H4 (cell line): ENCODE measurements at regions not wholly inside any gene's neighbourhood (a gene's known extent, or its start where the extent isn't known, plus 50 kb on each side); places are given as distances from the start of the nearest gene placed in this dataset.
"Not testable (repeated sequence)": the region's sequence is repeated elsewhere in the genome, so short reads cannot be mapped to it uniquely, and the experiment has no call there.

Source experiments
- DNase-seq: peaks from one replicate; pipeline ENCODE4 v3.0.0-alpha.2; 2015; ENCODE audit warnings: low spot score

DNA sequence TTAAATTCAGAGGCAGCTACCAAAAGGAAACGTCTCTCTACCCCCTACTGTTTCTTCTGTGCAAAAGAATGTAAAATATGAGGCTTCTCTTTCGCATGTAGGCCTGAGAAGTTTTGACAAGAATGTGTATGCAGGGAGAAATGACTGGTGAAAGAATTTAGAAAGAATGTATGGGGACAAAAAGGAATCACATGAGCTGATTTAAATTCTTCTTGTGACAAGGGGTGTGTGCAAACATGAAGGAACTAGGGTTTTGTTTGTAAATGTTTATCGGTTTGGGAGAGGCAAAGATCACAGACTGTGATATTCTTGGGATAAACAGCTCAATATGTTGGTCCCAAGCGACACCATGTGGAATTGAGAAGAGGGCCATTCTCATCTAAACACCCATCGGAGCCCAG lies 345.2 kb upstream of the VRK2 start:
- peak; percentile 9 for DNase-seq

- no peak for DNase-seq
Observed at GRCh38 chr2:57703407-57703806, 343.2 kb upstream of the VRK2 start.

DNA sequence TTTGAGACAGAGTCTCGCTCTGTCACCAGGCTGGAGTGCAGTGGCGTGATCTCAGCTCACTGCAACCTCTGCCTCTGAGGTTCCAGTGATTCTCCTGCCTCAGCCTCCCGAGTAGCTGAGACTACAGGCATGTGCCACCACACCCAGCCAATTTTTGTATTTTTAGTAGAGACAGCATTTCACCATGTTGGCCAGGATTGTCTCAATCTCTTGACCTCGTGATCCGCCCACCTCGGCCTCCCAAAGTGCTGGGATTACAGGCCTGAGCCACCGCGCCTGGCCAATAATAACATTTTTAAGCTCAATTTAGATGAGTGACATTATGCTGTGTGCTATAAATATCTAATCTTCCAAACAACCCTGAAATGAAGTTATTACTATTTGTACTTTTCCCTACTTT lies 338.8 kb upstream of the VRK2 start:
- not testable (repeated sequence) for DNase-seq

GRCh38 chr2:57711991-57712390 lies 334.6 kb upstream of the VRK2 start:
- DNase-seq = no peak

DNA sequence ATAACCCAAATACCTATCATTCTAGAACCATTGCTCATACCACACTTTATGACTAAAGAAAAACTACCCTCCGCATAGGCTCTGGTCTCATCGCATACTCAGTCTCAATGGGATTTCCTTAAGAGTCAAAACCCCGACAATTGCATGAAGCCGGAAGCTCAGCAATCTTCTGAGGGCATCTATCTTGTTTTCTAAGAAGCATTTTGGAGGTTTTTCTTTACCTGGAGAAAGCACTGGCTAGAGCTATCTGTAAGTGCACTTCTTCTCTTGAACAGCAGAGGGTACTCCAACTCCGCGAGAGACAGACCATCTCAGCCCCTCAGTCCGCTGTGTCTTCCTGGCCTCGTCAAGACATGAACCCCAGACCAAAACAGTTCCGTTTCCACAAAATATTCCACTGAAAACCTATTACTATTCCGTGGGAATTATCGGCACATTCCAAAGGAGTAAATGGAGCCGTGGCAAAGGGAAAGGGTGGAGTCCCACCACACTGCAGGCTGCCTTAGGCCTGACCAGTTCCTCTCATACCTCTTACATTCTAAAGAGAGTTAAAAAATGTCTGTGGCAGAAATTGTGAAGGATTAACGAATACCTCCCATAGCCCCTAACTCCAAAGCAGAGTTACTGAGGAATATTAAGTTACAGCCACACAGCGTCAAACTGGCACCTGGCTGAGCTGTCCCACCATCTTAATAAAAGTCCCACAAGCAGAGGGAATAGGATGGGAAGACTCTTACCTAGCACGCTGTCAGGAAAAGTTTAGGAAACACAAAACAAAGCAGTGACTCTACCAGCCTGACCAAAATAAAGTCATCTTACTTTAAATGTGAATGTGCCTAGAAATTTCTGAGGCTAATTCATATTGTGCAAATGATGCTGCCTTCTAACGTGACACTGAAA lies 325.6 kb upstream of the VRK2 start:
- DNase-seq = peak; percentile 61

GRCh38 chr2:57725337-57725947 lies 321.2 kb upstream of the VRK2 start:
- DNase-seq = no peak

DNA sequence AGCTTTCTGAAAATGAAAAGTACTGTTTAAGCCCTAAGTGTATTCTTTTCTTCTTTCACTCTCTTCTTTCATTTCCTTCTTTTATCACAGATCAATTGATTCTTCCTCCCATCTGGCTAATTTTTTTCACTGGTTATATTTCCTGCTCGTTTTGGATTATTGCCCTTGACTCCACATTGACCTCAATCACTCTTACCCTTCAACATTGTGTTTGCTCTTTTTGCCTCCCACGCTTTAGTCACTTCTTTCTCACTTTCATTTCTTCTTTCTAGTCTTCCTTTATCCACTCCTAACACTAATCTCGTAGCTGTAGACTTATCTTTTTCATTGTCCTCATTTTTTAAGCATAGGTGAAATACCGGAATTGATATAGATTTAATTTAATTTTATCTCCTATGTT lies 320.3 kb upstream of the VRK2 start:
- no peak for DNase-seq

- no peak for DNase-seq
Observed at GRCh38 chr2:57728691-57729090, 317.9 kb upstream of the VRK2 start.

GRCh38 chr2:57733956-57734355 lies 312.6 kb upstream of the VRK2 start:
- no peak for DNase-seq

DNA sequence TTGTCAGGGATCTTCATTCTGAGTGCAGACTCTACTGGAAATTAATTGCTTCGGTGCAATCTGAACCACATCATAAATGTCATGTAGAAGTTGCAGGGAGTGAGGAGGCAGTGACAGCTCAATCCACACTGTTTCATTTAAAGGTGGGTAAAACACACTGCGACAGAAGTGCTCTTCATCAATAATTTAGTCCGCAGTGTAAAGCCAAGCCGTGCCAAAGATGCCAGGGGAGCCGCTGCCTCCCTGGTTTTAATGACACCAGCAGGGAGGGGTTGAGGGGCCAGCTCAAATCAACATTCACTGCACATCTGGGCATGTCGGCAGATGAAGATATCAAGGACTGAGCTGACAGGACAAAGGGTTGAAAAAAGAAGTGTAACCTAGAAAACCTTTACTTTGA lies 305.7 kb upstream of the VRK2 start:
- no peak for DNase-seq

DNA sequence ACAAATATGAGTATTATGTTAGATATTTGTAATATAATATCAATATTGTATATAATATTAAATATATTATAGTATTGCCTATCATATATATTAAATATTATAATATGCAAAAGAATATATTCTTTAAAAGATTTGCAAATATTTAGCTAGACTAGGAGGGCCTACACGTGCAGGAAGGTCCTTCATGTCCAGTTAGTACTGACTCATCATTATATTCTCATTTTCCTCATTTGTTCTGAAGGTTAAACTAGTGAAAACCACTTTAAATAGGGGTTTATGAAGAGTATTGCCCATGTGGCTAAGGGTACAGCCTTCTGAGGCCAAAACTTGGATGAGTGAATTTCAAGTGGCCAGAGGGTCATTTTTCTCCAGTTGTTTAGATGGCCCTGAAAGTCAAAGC lies 293.0 kb upstream of the VRK2 start:
- no peak for DNase-seq

DNA sequence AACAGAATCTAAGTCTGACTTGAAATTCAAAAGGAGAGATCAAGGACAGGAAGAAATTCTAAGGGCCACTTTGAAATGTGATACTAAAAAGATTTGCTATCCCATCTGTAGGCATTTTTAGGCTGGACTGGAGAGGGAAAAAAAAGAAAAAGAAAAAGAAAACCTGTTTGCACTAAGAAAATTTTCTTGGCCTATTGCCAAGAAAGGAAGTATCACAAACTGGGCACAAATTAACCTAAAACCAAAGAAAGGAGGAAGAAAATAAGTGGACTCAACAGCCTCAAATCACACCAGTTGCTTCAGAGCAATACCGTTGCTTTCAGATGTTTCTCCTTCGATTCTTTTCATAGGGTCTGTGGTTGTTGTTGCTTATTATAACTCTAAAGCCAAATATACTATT lies 287.9 kb upstream of the VRK2 start:
- no peak for DNase-seq

DNA sequence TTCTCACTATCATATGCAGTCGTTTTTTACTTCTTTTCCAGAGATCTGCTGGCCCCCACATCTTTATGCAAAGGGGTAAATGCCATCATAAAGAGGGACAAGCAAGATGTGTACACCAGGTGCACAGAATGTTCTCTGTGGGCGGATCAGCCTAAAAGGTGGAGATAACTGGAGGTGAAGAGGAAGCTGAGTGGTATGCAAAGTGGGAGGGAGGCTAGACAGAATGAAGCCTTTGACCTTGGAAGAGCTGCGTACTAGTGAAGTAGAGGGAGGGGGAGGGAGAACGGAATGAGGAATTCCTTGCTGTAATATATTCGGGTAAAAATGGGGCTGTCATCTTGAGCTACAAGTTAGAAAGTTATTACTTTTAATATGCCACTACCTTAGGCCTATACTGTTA lies 287.5 kb upstream of the VRK2 start:
- no peak for DNase-seq

DNA sequence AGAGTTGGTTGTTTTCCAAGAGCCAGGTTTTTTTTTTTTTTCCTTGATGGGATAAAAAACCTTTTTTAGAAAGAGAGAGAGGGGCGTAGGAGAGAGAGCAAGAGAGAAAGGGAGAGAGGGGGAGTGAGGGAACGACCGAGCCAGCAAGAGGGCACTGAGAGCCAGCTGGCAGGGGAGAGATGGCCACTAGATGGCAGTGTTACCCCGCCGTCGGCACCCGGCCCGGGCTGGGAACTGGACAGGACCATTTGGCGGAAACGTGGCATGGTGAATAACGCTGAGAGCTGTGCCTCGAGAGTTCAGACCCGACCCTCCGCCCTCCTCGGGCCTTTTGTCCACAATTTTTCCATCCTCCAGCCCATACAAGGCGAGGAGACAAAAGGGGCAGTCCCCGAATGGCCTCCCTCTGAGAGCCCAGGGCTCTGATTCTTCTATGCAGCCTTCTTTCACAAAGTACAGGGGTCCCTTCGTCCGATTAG lies 286.7 kb upstream of the VRK2 start:
- peak; percentile 70 for DNase-seq

DNA sequence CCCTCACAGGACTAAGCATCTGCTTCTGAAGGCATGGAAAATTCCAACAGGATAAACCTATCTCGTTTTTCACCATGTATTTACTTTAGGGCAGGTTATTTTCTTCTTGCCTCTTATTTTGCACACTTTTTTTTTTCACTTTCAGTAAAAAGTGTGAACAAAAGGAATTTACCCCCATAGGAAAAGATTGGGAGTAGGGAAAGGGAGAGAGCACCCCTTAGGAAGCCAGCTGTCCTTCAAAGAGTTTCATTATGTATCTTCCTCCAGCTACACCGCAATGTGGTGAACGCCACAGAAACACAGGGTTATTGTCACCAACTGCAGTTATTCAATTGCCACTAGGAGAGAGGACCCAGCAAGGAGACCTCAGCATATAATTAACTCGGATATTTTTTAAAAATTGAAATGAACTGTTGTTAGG lies 286.2 kb upstream of the VRK2 start:
- no peak for DNase-seq

- DNase-seq = no peak
Observed at GRCh38 chr2:57776916-57777315, 269.7 kb upstream of the VRK2 start.

GRCh38 chr2:57782587-57782986 lies 264.0 kb upstream of the VRK2 start:
- DNase-seq = no peak

DNA sequence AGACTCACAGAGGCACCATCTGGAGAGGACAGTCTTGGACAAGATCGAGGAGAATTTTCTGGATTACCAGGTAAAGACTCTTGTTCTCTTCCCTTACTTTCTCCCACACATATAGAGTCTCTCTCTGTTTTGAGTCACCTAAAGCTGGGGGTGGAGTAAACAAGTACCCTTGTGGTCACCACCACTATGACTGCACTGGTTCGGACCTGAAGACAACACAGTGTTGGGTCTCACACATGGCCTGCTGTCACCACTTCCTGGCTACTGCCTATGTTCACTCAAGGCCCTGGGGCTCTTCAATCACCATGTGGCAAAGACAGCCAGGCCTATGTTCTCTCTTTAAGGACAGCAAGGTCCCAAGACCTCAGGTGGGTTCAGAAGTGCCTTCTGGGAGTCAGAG lies 253.3 kb upstream of the VRK2 start:
- no peak for DNase-seq

GRCh38 chr2:57796527-57796926 lies 250.1 kb upstream of the VRK2 start:
- DNase-seq = no peak

- DNase-seq = no peak
Observed at GRCh38 chr2:57798346-57798745, 248.3 kb upstream of the VRK2 start.

GRCh38 chr2:57802243-57802642 lies 244.4 kb upstream of the VRK2 start:
- DNase-seq = no peak

- no peak for DNase-seq
Observed at GRCh38 chr2:57804971-57805370, 241.6 kb upstream of the VRK2 start.

DNA sequence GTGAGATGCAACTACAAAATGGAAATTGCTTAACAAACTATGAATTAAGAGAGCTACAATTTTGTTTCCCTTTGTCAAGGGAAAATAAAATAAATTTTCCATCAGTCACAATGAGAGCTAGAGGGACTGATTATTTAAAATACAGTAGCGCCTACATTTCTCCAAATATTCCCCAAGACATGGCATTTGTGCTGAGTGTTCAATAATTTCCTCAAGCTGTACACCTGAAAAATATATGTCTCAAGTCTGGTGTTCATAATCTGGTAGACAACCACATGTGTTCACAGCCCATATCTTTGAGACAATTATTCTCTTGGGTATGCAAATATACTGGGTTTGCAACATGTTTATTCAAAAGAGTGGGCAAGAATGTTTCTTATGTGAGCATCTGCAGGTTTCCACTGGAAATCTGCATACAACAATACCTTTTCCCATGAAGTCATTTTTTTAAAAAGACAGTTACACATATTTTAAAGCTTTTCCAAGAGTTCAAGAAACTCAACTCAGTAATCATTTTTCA lies 240.1 kb upstream of the VRK2 start:
- DNase-seq = no peak
